Mammary epithelial cell (primary cell): ENCODE measurements at regions not wholly inside any gene's neighbourhood (a gene's known extent, or its start where the extent isn't known, plus 50 kb on each side); places are given as distances from the start of the nearest gene placed in this dataset.

Experiments
- CTCF ChIP-seq, 2 donors: IDR thresholded peaks in 1 of 2; conservative IDR thresholded peaks in 1 of 2; 2 replicates each; pipeline ENCODE4 v1.5.1; 2011 to 2012; ENCODE audit warnings: inconsistent platforms in 2 of 2, low read length in 2 of 2, mild to moderate bottlenecking in 2 of 2, control low read depth in 1 of 2, low read depth in 1 of 2; ENCODE audit not compliant: insufficient read depth in 1 of 2; ENCODE audit errors: extremely low read depth in 1 of 2
- EZH2 ChIP-seq: IDR thresholded peaks from 2 replicates; pipeline ENCODE4 v1.6.1; 2012; ENCODE audit warnings: low read length, inconsistent platforms, borderline replicate concordance

DNA sequence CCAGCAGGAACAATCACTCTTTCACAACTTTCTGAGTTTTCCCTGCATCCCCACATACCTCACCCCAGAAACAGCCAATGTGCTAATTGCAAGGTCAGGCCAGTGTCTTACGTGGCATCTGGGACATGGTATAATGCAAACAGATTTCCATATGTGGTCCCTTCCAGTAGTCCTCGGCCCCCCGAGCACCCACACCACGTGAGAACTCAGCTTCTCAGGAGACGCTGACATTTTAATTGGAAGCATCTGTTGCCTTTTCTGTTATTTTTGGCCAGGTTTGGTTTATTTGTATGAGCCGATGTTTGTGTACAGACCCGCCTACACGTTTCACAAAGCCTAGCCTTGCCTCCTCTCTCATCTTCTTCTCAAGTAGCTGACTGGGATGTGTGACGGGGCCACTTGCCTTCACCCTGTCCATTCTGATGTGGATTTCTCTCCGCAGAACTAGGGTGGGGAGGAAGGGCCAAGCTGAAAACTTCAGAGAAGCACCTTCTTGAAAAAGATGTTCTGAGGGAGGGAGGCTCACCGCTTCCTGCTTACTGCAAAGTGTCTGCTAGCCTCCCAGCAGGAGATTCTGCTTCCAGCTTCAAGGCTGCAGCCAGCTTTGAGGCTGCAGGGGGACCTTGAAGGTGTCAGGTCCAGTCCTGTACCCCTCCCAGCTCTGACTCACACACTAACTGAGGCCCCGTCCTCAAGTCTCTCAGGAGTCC, 109.6 kb upstream of the SLC14A2 start:
- TF ChIP-seq CTCF (conservative IDR thresholded peaks at IDR 0.05 in 1 of 2, IDR thresholded peaks at IDR 0.05 in 1 of 2; ENCODE audit: extremely low read depth in 1 of 2, insufficient read depth in 1 of 2, low read depth in 1 of 2, low read length in 2 of 2) (no peak), EZH2 (no peak)
